ENCODE measurements at regions not wholly inside any gene's neighbourhood (a gene's known extent, or its start where the extent isn't known, plus 50 kb on each side); places are given as distances from the start of the nearest gene placed in this dataset.

DNA sequence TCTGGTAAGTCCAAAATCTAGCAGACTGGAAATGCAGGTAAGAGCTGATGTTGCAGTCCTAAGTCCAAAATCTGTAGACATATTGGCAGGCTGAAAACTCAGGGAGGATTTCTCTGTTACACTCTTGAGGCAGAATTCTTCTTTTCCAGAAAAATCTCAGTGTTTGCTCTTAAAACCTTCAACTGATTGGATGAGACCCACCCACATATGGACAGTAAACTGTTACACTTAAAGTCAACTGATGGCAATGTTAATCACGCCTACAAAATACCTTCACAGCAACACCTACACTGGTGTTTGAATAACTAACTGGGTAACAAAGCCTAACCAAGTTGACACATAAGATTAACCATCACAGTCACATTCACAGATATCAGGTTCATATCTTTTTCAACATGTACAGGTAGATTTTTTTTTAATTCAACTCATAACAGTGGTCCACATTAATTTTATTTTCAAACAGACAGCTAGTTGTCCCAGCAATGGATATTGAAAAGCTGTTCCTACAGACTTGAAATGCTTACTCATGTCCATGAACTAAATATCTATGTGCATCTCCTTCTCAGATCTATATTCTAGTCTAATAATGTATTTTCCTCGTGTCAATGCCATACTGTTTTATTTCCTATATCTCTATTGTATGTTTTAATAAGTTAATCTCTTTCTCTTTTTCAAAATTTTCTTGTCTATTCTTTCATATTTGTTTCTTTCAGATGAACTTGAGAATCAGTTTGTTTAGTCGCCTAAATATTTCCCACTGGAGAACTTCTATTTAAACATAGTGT is 110.1 kb downstream of the TMPRSS5 start:
- H3K4me3 ChIP-seq (ENCODE audit: low read depth, low read length), result no peak overlapping the region
- no peaks in the 10 kb centered on the region for H3K27me3 ChIP-seq (ENCODE audit: control insufficient read depth, insufficient read depth, low read length)
- H3K36me3 ChIP-seq (ENCODE audit: control insufficient read depth, insufficient read depth, low read length), result no peaks in the 10 kb centered on the region
- TF ChIP-seq, protein P1, sequence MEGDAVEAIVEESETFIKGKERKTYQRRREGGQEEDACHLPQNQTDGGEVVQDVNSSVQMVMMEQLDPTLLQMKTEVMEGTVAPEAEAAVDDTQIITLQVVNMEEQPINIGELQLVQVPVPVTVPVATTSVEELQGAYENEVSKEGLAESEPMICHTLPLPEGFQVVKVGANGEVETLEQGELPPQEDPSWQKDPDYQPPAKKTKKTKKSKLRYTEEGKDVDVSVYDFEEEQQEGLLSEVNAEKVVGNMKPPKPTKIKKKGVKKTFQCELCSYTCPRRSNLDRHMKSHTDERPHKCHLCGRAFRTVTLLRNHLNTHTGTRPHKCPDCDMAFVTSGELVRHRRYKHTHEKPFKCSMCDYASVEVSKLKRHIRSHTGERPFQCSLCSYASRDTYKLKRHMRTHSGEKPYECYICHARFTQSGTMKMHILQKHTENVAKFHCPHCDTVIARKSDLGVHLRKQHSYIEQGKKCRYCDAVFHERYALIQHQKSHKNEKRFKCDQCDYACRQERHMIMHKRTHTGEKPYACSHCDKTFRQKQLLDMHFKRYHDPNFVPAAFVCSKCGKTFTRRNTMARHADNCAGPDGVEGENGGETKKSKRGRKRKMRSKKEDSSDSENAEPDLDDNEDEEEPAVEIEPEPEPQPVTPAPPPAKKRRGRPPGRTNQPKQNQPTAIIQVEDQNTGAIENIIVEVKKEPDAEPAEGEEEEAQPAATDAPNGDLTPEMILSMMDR (IDR thresholded peaks at IDR 0.05; ENCODE audit: insufficient read depth, low read length, poor library complexity, severe bottlenecking), result no peak
- DNase-seq (ENCODE audit: low read depth), result no peak

DNA sequence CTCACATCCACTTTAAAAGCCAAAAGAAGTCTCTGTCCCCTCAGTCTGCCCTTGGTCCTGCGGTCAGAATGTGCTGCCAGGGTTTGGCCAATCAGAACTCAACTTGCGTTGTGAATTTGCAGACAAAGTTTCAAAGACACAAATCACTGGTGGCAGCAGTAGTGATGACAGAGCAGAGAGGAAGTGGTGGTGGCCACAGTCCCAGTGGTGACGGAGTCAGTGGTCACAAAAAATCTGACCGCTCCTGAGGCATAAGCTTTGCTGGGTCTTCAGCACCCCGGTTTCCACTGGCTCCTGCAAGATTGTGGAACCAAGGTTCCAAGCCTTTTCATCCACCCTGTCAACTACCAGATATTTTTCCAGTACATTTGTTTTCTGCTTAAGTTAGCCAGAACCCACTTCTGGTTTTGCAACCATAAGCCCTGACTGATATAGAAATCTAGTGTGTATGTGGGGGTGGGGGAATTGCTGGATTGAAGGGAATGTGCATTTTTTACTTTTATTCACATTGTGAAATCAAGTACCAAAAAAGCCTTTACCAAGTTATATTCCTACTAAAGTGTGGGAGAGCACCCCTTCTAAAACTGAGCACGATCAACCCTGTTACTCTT is 112.3 kb downstream of the TMPRSS5 start:
- TF ChIP-seq, protein P1 (IDR thresholded peaks at IDR 0.05; ENCODE audit: insufficient read depth, low read length, poor library complexity, severe bottlenecking), result no peak
- Histone ChIP-seq H3K36me3 (ENCODE audit: control insufficient read depth, insufficient read depth, low read length) (no peaks in the 10 kb centered on the region), H3K4me3 (ENCODE audit: low read depth, low read length) (no peak overlapping the region), H3K27me3 (ENCODE audit: control insufficient read depth, insufficient read depth, low read length) (no peaks in the 10 kb centered on the region)
- no peak for DNase-seq (ENCODE audit: low read depth)

DNA sequence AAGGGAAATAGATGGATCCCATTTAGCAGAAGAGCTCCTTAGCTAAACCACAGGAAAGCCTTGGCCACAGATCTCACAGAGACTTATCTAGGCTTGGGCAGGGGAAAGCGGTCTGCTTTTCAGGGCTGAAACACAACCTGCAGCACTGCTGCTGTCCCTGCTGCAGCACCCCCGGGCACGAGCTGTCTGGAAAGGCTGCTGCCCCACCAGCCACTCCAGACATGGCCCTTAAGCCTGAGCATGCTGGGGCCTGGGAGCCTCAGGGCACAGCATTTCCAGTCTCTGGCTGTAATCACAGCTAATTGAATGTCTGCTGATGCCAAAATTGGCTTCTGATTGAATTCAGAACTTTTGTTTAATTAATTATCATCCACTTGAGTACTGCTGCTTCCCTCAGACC is 115.0 kb downstream of the TMPRSS5 start:
- DNase-seq (ENCODE audit: low read depth), result no peak
- Histone ChIP-seq H3K4me3 (ENCODE audit: low read depth, low read length) (no peak overlapping the region), H3K27me3 (ENCODE audit: control insufficient read depth, insufficient read depth, low read length) (no peaks in the 10 kb centered on the region), H3K36me3 (ENCODE audit: control insufficient read depth, insufficient read depth, low read length) (no peaks in the 10 kb centered on the region)
- TF ChIP-seq, protein P1 (IDR thresholded peaks at IDR 0.05; ENCODE audit: insufficient read depth, low read length, poor library complexity, severe bottlenecking), result no peak

DNA sequence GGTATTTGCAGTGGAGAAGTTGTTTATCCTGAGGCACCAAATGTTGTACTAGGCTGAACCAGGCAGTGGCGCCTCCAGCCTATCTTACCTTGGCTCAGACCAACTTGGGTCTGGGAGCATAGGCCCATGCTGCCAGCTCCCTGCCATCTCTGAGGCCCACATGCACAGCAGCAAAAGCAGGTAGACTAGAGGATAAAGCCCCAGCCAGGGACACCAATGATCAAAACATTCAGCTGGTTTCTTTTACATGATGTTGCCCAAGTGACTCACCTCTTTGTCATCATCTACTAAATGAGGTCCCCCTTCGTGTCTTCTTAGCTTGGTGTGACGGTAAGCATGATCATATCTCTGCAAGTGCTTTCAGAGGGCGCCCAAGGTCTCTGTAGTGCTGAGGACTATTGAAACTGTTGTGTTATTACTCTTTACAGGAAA is 112.1 kb upstream of the DRD2 start:
- H3K36me3 ChIP-seq (ENCODE audit: control insufficient read depth, insufficient read depth, low read length), result no peaks in the 10 kb centered on the region
- no peak overlapping the region for H3K4me3 ChIP-seq (ENCODE audit: low read depth, low read length)
- TF ChIP-seq, protein P1 (IDR thresholded peaks at IDR 0.05; ENCODE audit: insufficient read depth, low read length, poor library complexity, severe bottlenecking), result no peak
- H3K27me3 ChIP-seq (ENCODE audit: control insufficient read depth, insufficient read depth, low read length), result no peaks in the 10 kb centered on the region
- no peak for DNase-seq (ENCODE audit: low read depth)

DNA sequence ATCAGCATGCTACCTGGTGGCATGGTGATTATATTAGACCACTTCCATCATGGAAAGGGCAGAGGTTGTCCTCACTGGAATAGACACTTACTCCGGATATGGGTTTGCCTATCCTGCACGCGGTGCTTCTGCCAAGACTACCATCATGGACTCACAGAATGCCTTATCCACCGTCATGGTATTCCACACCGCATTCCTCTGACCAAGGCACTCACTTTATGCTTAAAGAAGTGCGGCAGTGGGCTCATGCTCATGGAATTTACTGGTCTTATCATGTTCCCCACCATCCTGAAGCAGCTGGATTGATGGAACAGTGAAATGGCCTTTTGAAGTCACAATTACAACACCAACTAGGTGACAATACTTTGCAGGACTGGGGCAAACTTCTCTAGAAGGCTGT is 109.2 kb upstream of the DRD2 start:
- no peaks in the 10 kb centered on the region for H3K27me3 ChIP-seq (ENCODE audit: control insufficient read depth, insufficient read depth, low read length)
- no peak overlapping the region for H3K4me3 ChIP-seq (ENCODE audit: low read depth, low read length)
- TF ChIP-seq, protein P1 (IDR thresholded peaks at IDR 0.05; ENCODE audit: insufficient read depth, low read length, poor library complexity, severe bottlenecking), result no peak
- no peak for DNase-seq (ENCODE audit: low read depth)
- no peaks in the 10 kb centered on the region for H3K36me3 ChIP-seq (ENCODE audit: control insufficient read depth, insufficient read depth, low read length)

Data from kidney epithelial cell (primary cell).